ENCODE measurements at regions not wholly inside any gene's neighbourhood (a gene's known extent, or its start where the extent isn't known, plus 50 kb on each side); places are given as distances from the start of the nearest gene placed in this dataset.

- H3K79me2 ChIP-seq (ENCODE audit: insufficient read depth, low read length), result no peaks in the 10 kb centered on the region
- H3K9me3 ChIP-seq (ENCODE audit: insufficient read depth, low read length), result no peaks in the 10 kb centered on the region
- H3K9me2 ChIP-seq (replicated peaks; ENCODE audit: insufficient read depth, low read length), result no peaks in the 10 kb centered on the region
- no peak overlapping the region for H3K4me3 ChIP-seq (ENCODE audit: insufficient read depth, low read length, poor library complexity, severe bottlenecking)
- H3K27me3 ChIP-seq (ENCODE audit: low read length), result no peaks in the 10 kb centered on the region
- TF ChIP-seq CTCF (IDR thresholded peaks at IDR 0.05; ENCODE audit: insufficient read depth, low read length, poor library complexity, severe bottlenecking) (no peak), EZH2phosphoT487 (conservative IDR thresholded peaks at IDR 0.05; ENCODE audit: low read length) (no peak)
- no peak overlapping the region for H3K27ac ChIP-seq (ENCODE audit: low read depth, low read length)
- H4K20me1 ChIP-seq (ENCODE audit: low read depth, low read length), result no peaks in the 10 kb centered on the region
- no peaks in the 10 kb centered on the region for H3K36me3 ChIP-seq (ENCODE audit: low read length)
- no peak overlapping the region for H3K4me2 ChIP-seq (ENCODE audit: low read depth, low read length, poor library complexity, severe bottlenecking)
- H2AFZ ChIP-seq (ENCODE audit: low read depth, low read length, severe bottlenecking), result no peak overlapping the region
- no peak overlapping the region for H3K9ac ChIP-seq (ENCODE audit: low read length)
- no peaks in the 10 kb centered on the region for H3F3A ChIP-seq (ENCODE audit: insufficient read depth)
These were observed 117.2 kb upstream of the FAT1 start for GRCh38 chr4:186840771-186841301.

GRCh38 chr4:186844059-186844681 is 120.5 kb upstream of the FAT1 start:
- no peak overlapping the region for H3K4me3 ChIP-seq (ENCODE audit: insufficient read depth, low read length, poor library complexity, severe bottlenecking)
- H3K9me2 ChIP-seq (replicated peaks; ENCODE audit: insufficient read depth, low read length), result no peaks in the 10 kb centered on the region
- no peak for TF ChIP-seq EZH2phosphoT487 (conservative IDR thresholded peaks at IDR 0.05; ENCODE audit: low read length)
- TF ChIP-seq CTCF (IDR thresholded peaks at IDR 0.05; ENCODE audit: insufficient read depth, low read length, poor library complexity, severe bottlenecking), result no peak
- no peak overlapping the region for H2AFZ ChIP-seq (ENCODE audit: low read depth, low read length, severe bottlenecking)
- H3K27ac ChIP-seq (ENCODE audit: low read depth, low read length), result no peak overlapping the region
- H3K36me3 ChIP-seq (ENCODE audit: low read length), result no peaks in the 10 kb centered on the region
- H3K4me2 ChIP-seq (ENCODE audit: low read depth, low read length, poor library complexity, severe bottlenecking), result no peak overlapping the region
- H3K9me3 ChIP-seq (ENCODE audit: insufficient read depth, low read length), result no peaks in the 10 kb centered on the region
- H3K79me2 ChIP-seq (ENCODE audit: insufficient read depth, low read length), result no peaks in the 10 kb centered on the region
- H4K20me1 ChIP-seq (ENCODE audit: low read depth, low read length), result no peaks in the 10 kb centered on the region
- H3K27me3 ChIP-seq (ENCODE audit: low read length), result no peaks in the 10 kb centered on the region
- no peak overlapping the region for H3K9ac ChIP-seq (ENCODE audit: low read length)
- no peaks in the 10 kb centered on the region for H3F3A ChIP-seq (ENCODE audit: insufficient read depth)

GRCh38 chr4:186845137-186845842 is 121.6 kb upstream of the FAT1 start:
- no peaks in the 10 kb centered on the region for H3K27me3 ChIP-seq (ENCODE audit: low read length)
- H3K27ac ChIP-seq (ENCODE audit: low read depth, low read length), result no peak overlapping the region
- no peak overlapping the region for H2AFZ ChIP-seq (ENCODE audit: low read depth, low read length, severe bottlenecking)
- H3K36me3 ChIP-seq (ENCODE audit: low read length), result no peaks in the 10 kb centered on the region
- no peaks in the 10 kb centered on the region for H3F3A ChIP-seq (ENCODE audit: insufficient read depth)
- no peaks in the 10 kb centered on the region for H3K9me3 ChIP-seq (ENCODE audit: insufficient read depth, low read length)
- H4K20me1 ChIP-seq (ENCODE audit: low read depth, low read length), result no peaks in the 10 kb centered on the region
- H3K79me2 ChIP-seq (ENCODE audit: insufficient read depth, low read length), result no peaks in the 10 kb centered on the region
- no peaks in the 10 kb centered on the region for H3K9me2 ChIP-seq (replicated peaks; ENCODE audit: insufficient read depth, low read length)
- TF ChIP-seq CTCF (IDR thresholded peaks at IDR 0.05; ENCODE audit: insufficient read depth, low read length, poor library complexity, severe bottlenecking) (no peak), EZH2phosphoT487 (conservative IDR thresholded peaks at IDR 0.05; ENCODE audit: low read length) (no peak)
- no peak overlapping the region for H3K9ac ChIP-seq (ENCODE audit: low read length)
- no peak overlapping the region for H3K4me3 ChIP-seq (ENCODE audit: insufficient read depth, low read length, poor library complexity, severe bottlenecking)
- H3K4me2 ChIP-seq (ENCODE audit: low read depth, low read length, poor library complexity, severe bottlenecking), result no peak overlapping the region

All from SU-DHL-6 (cell line).